Sigmoid colon (tissue), 6 donors: ENCODE measurements at regions not wholly inside any gene's neighbourhood (a gene's known extent, or its start where the extent isn't known, plus 50 kb on each side); places are given as distances from the start of the nearest gene placed in this dataset.

Experiments used
- DNase-seq: peaks from one replicate; pipeline ENCODE4 v3.0.0-alpha.2; 2019
- H3K27ac ChIP-seq, 4 donors: fragments of 200-600 bp; sonication (generic); one replicate each; pipeline ENCODE4 v1.5.1; 2016 to 2019; ENCODE audit warnings: mild to moderate bottlenecking in 1 of 4
- H3K27me3 ChIP-seq, 3 donors: fragments of 200-600 bp; sonication (generic); one replicate each; pipeline ENCODE4 v1.5.1; 2019; ENCODE audit warnings: mild to moderate bottlenecking in 1 of 3
- H3K36me3 ChIP-seq, 4 donors: fragments of 200-600 bp; sonication (generic); one replicate each; pipeline ENCODE4 v1.5.1; 2016 to 2019
- H3K4me1 ChIP-seq, 4 donors: fragments of 200-600 bp; sonication (generic); one replicate each; pipeline ENCODE4 v1.5.1; 2017 to 2019
- H3K4me3 ChIP-seq, 4 donors: fragments of 200-600 bp; sonication (generic); one replicate each; pipeline ENCODE4 v1.5.1; 2017 to 2019; ENCODE audit warnings: mild to moderate bottlenecking in 2 of 4, moderate library complexity in 1 of 4
- H3K9me3 ChIP-seq, 4 donors: fragments of 200-600 bp in 3 of 4; sonication (generic) in 3 of 4; one replicate each; pipeline versions ENCODE4 v1.5.1 to v1.6.1; 2013 to 2019
- CTCF ChIP-seq, 4 experiments: fragments of 450-650 bp in 3 of 4; fragments of 200-600 bp in 1 of 4; IDR thresholded peaks; one replicate each; pipeline ENCODE4 v1.5.1; 2016 to 2019; ENCODE audit warnings: antibody characterized with exemption in 4 of 4, mild to moderate bottlenecking in 3 of 4, moderate library complexity in 2 of 4
- EP300 ChIP-seq, 4 donors: sonication (generic); formaldehyde crosslinking; IDR thresholded peaks; one replicate each; pipeline ENCODE4 v1.6.1; 2017; ENCODE audit warnings: antibody characterized with exemption in 4 of 4
- POLR2A ChIP-seq, 2 donors: fragments of 450-650 bp; IDR thresholded peaks; one replicate each; pipeline ENCODE4 v1.6.1; 2016; ENCODE audit warnings: antibody characterized with exemption in 2 of 2, mild to moderate bottlenecking in 2 of 2, moderate library complexity in 2 of 2
- POLR2AphosphoS5 ChIP-seq, 4 donors: sonication (generic); formaldehyde crosslinking; IDR thresholded peaks; one replicate each; pipeline ENCODE4 v1.6.1; 2017; ENCODE audit warnings: antibody characterized with exemption in 4 of 4
- WGBS, 2 donors: extraction: QIAGEN DNeasy Blood & Tissue Kit; methylation state at CpG; one replicate each; pipeline ENCODE4 v1.1.7; 2013; 5-methylcytosine and 5-hydroxymethylcytosine counted together
- intact Hi-C: fragments of 100-400 bp; cut with DNase I; formaldehyde crosslinking; loops from one replicate; pipeline ENCODE4 v1.15.1; 2023
- donor health status: healthy with polysubstance abuse.
- donor health status: healthy.

GRCh38 chr15:70210528-70210927 lies 112.8 kb upstream of the TLE3 start:
- H3K4me1 ChIP-seq, result no peaks in the 10 kb centered on the region
- H3K27me3 ChIP-seq, result no peaks in the 10 kb centered on the region
- no peaks in the 10 kb centered on the region for H3K9me3 ChIP-seq
- H3K36me3 ChIP-seq, result no peaks in the 10 kb centered on the region
- DNase-seq, result no peak
- no peak for TF ChIP-seq POLR2AphosphoS5 (IDR thresholded peaks at IDR 0.05)
- no peak for TF ChIP-seq EP300 (IDR thresholded peaks at IDR 0.05)
- no peak for TF ChIP-seq CTCF (IDR thresholded peaks at IDR 0.05)
- TF ChIP-seq POLR2A (IDR thresholded peaks at IDR 0.05), result no peak
- intact Hi-C loops, result no loop called here
- WGBS, 2 donors, result 90 to 93% methylated on average over 6 of the region's 6 CpGs
- H3K27ac ChIP-seq, result no peak overlapping the region
- H3K4me3 ChIP-seq, result no peak overlapping the region

- H3K27me3 ChIP-seq, result no peaks in the 10 kb centered on the region
- TF ChIP-seq EP300 (IDR thresholded peaks at IDR 0.05), result no peak
- no peak for TF ChIP-seq POLR2AphosphoS5 (IDR thresholded peaks at IDR 0.05)
- TF ChIP-seq CTCF (IDR thresholded peaks at IDR 0.05), result no peak
- no peak for TF ChIP-seq POLR2A (IDR thresholded peaks at IDR 0.05)
- intact Hi-C loops, result no loop called here
- H3K4me1 ChIP-seq, result no peaks in the 10 kb centered on the region
- WGBS, 2 donors, result 95% methylated on average over 2 of the region's 2 CpGs
- no peaks in the 10 kb centered on the region for H3K36me3 ChIP-seq
- H3K4me3 ChIP-seq, result no peak overlapping the region
- no peak for DNase-seq
- H3K27ac ChIP-seq, result no peak overlapping the region
- no peaks in the 10 kb centered on the region for H3K9me3 ChIP-seq
Observed at GRCh38 chr15:70210076-70210475, 112.4 kb upstream of the TLE3 start.

GRCh38 chr15:70209499-70209898 lies 111.8 kb upstream of the TLE3 start:
- H3K9me3 ChIP-seq, result no peaks in the 10 kb centered on the region
- no peaks in the 10 kb centered on the region for H3K36me3 ChIP-seq
- H3K4me3 ChIP-seq, result no peak overlapping the region
- no peak overlapping the region for H3K27ac ChIP-seq
- no peaks in the 10 kb centered on the region for H3K4me1 ChIP-seq
- DNase-seq, result no peak
- no peak for TF ChIP-seq EP300 (IDR thresholded peaks at IDR 0.05)
- TF ChIP-seq CTCF (IDR thresholded peaks at IDR 0.05), result no peak
- no peak for TF ChIP-seq POLR2AphosphoS5 (IDR thresholded peaks at IDR 0.05)
- TF ChIP-seq POLR2A (IDR thresholded peaks at IDR 0.05), result no peak
- intact Hi-C loops, result no loop called here
- no peaks in the 10 kb centered on the region for H3K27me3 ChIP-seq
- WGBS, 2 donors, result 95% methylated on average over 5 of the region's 5 CpGs

GRCh38 chr15:70208332-70208731 lies 110.6 kb upstream of the TLE3 start:
- intact Hi-C loops, result no loop called here
- H3K4me1 ChIP-seq, result peaks cover 0 to under 1% (median 0%) of the 10 kb centered on the region in 4 donors
- WGBS, 2 donors, result 93 to 95% methylated on average over 3 of the region's 3 CpGs
- no peak for DNase-seq
- no peak overlapping the region for H3K27ac ChIP-seq
- no peaks in the 10 kb centered on the region for H3K36me3 ChIP-seq
- no peak overlapping the region for H3K4me3 ChIP-seq
- no peaks in the 10 kb centered on the region for H3K9me3 ChIP-seq
- TF ChIP-seq CTCF (IDR thresholded peaks at IDR 0.05) (no peak), POLR2AphosphoS5 (IDR thresholded peaks at IDR 0.05) (no peak)
- H3K27me3 ChIP-seq, result no peaks in the 10 kb centered on the region

- 67 to 84% methylated on average over 5 of the region's 5 CpGs for WGBS, 2 donors
- Histone ChIP-seq H3K36me3 (no peaks in the 10 kb centered on the region), H3K9me3 (no peaks in the 10 kb centered on the region), H3K4me3 (no peak overlapping the region), H3K27me3 (no peaks in the 10 kb centered on the region), H3K27ac (no peak overlapping the region), H3K4me1 (peaks cover 0 to 11% (median 6%) of the 10 kb centered on the region in 4 donors)
- intact Hi-C loops, result no loop called here
- no peak for DNase-seq
- no peak for TF ChIP-seq POLR2AphosphoS5 (IDR thresholded peaks at IDR 0.05)
- no peak for TF ChIP-seq CTCF (IDR thresholded peaks at IDR 0.05)
- TF ChIP-seq POLR2A (IDR thresholded peaks at IDR 0.05), result no peak
- no peak for TF ChIP-seq EP300 (IDR thresholded peaks at IDR 0.05)
Observed at GRCh38 chr15:70206668-70207067, 109.0 kb upstream of the TLE3 start.
